ENCODE measurements at regions not wholly inside any gene's neighbourhood (a gene's known extent, or its start where the extent isn't known, plus 50 kb on each side); places are given as distances from the start of the nearest gene placed in this dataset.

DNA sequence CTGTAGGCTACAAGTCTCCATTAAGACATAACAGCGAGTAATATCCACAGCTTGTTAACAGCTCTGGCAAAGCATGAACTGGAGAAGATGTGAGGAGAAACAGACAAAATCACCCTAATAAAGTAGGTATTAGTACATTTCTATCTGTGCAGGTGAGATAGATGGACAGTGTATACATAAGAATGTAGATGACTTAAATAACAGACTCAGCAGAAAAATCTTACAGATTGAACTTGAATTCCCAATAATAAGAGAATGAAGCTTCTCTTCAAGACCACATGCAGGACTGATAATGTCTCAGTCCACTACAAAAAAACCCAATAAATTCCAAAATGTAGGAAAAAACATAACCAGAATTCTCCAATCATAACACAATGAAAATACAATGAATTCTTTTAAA, 153.0 kb downstream of the IRX2 start:
- DNase-seq: no peak

- DNase-seq: no peak
Measured at GRCh38 chr5:2594701-2595100, 156.8 kb downstream of the IRX2 start.

- no peak for DNase-seq
Measured at GRCh38 chr5:2592766-2593165, 158.7 kb downstream of the IRX2 start.

DNA sequence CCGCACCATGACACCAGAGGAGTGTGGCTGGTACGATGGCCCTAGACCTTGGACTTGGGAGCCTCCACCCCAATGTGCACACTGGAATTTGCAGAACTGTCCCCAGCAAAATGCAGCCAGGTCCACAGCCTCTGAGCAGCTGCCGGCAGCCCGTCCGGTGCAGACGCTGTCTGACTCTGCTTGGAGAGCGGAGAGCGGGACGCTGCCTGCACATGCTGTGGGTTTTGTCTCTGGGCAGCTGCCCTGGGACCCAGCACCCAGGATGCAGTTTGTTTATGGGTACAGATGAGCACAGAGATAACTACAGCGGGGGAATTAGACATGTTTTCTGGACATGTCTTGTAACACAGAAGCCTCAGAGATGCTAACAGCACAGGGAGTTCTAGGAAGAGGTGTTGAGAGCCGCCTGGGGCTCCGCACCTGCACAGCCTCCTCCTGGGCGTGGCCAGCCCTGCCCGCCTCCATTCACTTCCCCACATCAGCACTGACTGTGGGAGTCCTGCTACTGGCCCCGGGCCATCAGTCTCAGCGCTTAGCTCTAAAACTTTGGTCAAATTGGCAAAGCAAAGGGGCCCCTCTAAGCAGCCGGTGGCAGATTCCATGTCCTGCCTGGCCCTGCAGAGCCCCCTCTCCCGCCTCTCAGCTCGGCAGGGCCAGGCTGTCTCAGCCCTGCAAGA, 159.6 kb downstream of the IRX2 start:
- DNase-seq: no peak

DNA sequence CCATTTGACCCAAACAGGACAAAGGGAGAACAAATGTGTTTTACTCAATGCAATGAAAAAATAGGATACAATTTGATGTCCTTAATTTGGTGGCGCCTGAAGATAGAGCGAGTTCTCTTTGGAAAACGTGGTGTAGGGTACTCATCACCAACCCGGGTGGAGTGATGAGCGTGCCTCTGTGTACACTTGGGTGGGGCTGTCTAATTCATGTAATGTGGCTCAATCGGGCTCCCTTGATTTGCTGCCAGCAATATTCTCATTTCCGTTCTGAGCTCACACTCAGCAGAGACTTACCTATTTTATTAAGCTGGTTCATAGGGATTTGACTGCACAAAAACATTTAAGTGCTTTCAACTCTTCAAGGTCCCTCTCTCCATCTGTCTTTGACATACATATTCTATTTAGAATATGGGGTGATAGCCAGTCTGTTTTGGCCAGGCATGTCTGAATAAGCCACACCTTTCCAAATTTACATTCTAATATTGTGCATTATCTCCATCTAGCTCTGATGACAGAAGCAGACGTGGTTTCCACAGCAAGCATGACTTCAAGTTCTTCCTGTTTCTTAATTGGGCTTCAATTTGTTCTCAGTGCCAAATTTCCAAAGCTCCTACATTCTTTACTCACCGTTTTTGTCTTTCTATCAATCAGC, 162.5 kb downstream of the IRX2 start:
- DNase-seq: no peak

DNA sequence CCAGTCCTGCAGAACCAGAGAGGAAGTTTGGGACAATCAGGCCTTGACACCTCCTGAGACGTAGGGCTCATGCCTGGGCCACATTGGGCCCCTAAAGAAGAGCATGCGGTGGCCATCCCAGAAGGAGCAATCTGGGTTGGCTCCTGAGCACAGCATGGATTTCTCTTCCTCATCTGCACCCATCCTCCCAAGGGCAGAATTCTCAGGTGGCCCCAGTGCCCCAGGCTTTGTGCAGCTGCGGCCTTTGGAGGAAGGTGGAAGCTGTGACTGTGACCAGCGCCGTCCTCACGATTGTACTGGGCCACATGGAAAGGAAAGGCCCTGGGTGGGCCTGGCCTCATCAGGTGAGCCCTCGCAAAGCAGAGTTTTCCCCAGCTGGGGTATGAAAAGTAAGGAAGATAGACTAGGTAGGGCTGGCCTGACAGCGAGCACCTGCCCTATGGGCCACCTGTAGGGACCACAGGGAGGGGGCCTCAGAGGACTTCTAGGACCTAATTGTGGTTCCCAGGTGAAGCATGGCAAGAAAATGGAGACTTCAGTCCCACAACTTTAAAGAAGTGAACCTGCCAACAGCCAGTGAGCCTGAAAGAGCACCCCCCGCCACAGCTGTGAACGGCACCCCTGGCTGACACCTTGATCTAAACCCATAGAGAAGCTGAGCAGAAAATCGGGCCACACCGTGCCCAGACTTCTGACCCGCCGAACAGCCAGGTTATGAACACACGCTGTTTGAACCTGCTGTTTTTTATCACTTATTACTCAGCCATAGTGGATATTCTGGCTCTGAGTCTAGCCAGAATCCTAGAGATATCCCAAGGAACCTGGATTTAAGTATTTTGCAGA, 164.1 kb downstream of the IRX2 start:
- no peak for DNase-seq

- no peak for DNase-seq
Measured at GRCh38 chr5:2586016-2586715, 165.3 kb downstream of the IRX2 start.

GRCh38 chr5:2584579-2585269, 166.8 kb downstream of the IRX2 start:
- no peak for DNase-seq

- DNase-seq: no peak
Measured at GRCh38 chr5:2582507-2582906, 169.0 kb downstream of the IRX2 start.

DNA sequence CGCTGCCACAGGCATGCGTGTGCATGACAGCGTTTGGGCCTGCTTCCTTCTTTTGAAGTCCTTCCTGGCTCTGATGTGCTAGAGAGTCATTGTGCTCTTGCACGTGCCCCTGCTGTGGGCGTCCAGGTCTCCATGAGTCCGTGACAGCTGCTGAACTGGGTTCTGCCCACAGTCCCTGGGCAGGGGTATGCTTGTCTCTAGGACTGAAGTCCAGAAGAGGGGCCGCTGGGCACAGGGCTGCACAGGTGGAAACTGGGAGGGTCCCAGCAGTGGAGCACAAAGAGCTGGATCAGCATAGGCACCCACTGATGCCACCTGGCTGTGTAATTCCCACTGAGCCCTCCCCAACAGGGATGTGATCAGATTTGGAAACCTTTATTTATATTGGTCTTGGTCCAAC, 169.4 kb downstream of the IRX2 start:
- DNase-seq: no peak

DNA sequence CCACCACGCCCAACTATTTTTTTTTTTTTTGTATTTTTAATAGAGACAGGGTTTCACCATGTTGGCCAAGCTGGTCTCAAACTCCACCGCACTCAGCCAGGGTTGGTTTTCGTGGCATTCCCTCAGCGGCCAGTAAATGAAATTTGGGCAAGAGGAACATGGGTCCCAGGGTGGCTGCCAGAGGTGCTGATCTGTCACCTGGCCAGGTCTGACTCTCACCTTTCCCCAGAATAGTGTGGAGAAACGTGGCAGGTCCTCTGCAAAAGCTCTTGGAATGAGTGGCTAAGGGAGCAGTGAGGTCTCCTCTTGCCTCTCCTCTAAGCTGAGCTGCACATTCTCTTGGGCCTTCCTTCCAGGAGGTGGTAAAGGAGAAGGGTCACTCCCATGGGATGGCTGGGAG, 170.1 kb downstream of the IRX2 start:
- no peak for DNase-seq

DNA sequence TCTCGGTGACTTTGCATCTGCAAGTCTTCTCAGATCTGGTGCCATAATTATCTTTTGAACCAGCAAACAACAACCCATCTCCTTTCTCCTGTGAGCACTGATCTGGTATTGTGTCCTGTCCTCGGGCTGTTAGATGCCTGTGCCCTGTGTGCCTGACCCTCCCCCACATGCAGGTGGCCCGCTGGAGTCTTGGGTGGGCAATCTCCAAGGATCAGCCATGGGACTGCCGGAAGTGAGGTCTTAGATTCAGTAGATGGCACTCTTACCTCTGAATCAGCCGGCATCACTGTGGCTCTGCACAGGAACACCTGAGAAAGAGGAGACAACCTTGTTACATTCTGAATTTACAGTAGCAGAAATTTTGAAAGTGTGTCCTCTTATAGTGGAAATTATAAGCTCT, 172.4 kb downstream of the IRX2 start:
- no peak for DNase-seq

DNA sequence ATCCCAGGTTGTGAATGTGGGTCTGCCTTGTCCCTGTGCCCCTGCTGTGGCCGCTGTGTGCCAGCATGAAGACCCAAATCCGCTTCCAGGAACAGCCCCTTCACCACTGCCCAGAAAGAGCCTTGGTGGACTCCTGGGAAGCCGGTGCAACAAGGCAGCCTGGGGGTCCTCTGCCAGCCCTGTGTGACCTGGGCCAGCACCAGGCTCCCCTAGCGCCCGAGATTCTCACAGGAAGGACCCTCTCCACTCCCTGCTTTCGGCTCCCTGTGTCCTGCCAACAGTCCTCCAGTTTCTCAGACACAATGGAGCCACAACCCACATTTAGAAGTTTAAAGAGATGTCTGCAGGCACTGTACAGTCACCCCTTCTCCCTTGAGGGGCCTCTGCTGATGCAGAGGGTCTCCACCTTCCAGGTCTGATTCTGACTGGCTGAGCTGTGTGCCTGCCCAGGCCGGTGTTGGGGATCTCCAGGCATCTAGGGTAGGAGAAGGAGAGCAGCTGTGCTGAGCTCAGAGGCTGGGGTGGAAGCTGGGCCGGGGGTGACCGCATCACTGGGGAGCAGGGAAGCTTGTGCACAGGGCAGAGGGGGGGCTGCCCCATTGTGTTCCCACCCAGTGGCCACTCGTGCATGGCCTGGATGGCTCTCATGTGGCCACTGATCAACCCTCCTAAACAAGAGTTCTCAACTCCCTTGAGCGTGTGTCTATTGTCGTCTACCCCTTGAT, 174.0 kb downstream of the IRX2 start:
- no peak for DNase-seq

DNA sequence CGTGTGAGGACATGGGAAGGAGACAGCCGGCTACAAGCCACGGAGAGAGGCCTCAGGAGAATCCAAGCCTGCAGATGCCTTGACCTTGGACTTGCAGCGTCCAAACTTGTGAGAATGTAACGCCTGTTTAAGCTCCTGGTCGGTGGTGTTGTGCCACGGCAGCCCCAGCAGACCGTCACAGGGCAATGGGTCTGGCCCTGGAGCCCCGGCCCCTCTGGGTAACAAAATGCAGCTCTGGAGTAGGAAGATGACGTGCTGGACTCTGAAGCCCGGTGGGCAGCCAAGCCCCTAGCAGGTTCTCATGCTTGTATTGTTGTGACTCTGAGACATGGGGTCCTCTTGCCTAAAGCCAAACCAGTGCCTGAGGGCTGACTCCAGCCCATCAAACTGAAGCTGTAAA, 174.7 kb downstream of the IRX2 start:
- DNase-seq: no peak

DNA sequence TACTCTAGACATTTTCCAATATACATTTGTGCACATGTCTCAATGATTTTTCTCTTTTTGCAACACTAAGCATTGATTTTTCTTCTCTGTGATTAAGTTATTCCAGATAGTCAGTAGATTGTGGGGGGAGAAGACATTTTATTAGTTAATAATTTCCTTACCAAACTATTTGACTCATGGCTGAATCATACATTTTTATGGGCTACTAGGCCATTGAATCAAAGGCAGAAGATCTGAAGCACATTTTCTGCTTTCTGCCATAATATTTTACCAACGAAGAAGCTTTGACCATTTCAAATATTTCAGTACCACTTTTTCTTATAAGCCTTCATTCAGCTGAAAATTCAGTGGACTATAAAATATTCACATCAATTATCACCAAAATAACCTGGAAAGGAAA, 175.6 kb downstream of the IRX2 start:
- DNase-seq: no peak

GRCh38 chr5:2575292-2575691, 176.2 kb downstream of the IRX2 start:
- DNase-seq: no peak

DNA sequence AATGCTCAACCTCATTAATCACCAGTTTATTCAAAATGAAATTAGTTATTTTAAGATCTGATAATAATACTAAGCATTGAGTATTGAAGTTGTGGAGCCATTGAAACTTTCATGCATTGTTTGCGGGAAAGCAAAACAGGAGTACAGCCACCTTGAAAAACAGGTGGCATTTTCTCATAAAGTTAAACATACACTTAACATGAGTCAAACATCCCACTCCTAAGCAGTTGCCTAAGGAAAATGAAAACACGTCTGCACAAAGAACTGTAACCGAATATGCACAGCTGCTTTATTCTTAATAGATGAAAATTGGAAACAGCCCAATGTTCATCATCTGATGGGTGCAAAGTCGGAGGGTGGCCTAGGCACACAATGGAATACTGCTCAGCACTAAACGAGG, 177.3 kb downstream of the IRX2 start:
- no peak for DNase-seq

DNA sequence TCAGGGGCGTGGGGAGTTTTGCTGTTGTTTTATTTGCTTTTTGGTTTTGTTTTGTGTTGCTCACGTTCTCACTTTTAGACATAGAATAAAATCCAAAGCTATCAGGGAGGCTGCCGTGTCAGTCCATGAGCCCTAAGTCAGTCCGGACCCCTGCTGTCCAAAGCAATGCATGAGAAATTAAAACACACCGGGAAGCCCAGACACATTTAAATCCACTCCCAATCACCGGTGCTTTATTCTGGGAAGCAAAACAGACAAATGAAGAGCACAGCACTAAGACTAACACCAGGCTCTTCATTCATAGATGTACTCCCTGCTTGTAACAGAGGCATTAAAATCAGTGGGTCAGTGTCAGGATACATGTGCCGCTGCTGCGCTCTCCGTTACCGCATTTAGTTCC, 180.9 kb downstream of the IRX2 start:
- no peak for DNase-seq

- no peak for DNase-seq
Measured at GRCh38 chr5:2569774-2570542, 181.5 kb downstream of the IRX2 start.

GRCh38 chr5:2569176-2569575, 182.3 kb downstream of the IRX2 start:
- DNase-seq: no peak

DNA sequence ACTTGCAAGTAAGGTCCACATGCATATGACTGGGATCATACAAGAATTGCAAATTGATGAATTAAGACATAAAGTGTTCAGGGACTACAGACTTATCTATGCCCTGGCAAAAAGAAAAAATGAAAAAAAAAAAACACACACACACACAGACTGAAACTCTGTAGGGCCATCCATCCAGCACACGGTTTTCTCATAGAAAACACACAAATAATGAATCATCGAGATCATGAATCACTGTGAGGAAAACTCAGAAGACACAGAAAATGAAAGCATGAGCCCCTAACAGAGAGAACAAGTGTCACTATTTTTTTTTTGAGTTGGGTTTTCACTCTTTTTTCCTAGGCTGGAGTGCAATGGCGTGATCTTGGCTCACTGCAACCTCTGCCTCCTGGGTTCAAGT, 185.2 kb downstream of the IRX2 start:
- DNase-seq: no peak
